Pancreas (tissue), 10 donors: ENCODE measurements at regions not wholly inside any gene's neighbourhood (a gene's known extent, or its start where the extent isn't known, plus 50 kb on each side); places are given as distances from the start of the nearest gene placed in this dataset.

Source experiments
- ATAC-seq, 4 donors: fragments of 200-7000 bp; cut with Tn5 transposase; one replicate each; pipeline versions ENCODE4 v1.8.0 to v1.9.1; 2020; ENCODE audit warnings: mild to moderate bottlenecking in 4 of 4, moderate library complexity in 4 of 4
- DNase-seq, 6 donors: peaks; one replicate each; pipeline ENCODE4 v3.0.0-alpha.2; 2020
- FAIRE-seq: peaks from 2 replicates; lab custom pipeline; 2012; peaks lifted over from hg19 to GRCh38; lab: Jason Lieb, UNC
- H3K27ac ChIP-seq, 4 donors: fragments of 200-600 bp; sonication (generic); 1 replicate in 3 of 4; 2 replicates in 1 of 4; pipeline versions ENCODE4 v1.5.0 to v1.8.0; 2020
- H3K27me3 ChIP-seq, 4 donors: fragments of 200-600 bp; one replicate each; pipeline ENCODE4 v1.8.0; 2021
- H3K36me3 ChIP-seq, 3 donors: fragments of 200-600 bp; sonication (generic) in 1 of 3; one replicate each; pipeline versions ENCODE4 v1.5.0 to v1.8.0; 2020 to 2021
- H3K4me1 ChIP-seq, 3 donors: fragments of 200-600 bp; one replicate each; pipeline ENCODE4 v1.8.0; 2021
- H3K4me3 ChIP-seq, 4 donors: fragments of 200-600 bp; sonication (generic) in 2 of 4; one replicate each; pipeline versions ENCODE4 v1.5.0 to v1.8.0; 2020 to 2021
- H3K9me3 ChIP-seq, 4 donors: fragments of 200-600 bp; one replicate each; pipeline ENCODE4 v1.8.0; 2021
- WGBS, 2 donors: extraction: QIAGEN DNeasy Blood & Tissue Kit; methylation state at CpG; one replicate each; pipeline ENCODE4 v1.1.7; 2013; 5-methylcytosine and 5-hydroxymethylcytosine counted together
- intact Hi-C, 3 donors: fragments of 100-400 bp; cut with DNase I; formaldehyde crosslinking; loops; one replicate each; pipeline versions ENCODE4 v1.11.1 to v1.14.2; 2022
- TF ChIP-seq, protein P1 (sequence below), 4 donors: fragments of 200-600 bp; sonication (generic) in 3 of 4; IDR thresholded peaks; one replicate each; pipeline versions ENCODE4 v1.5.0 to v1.8.0; 2021; ENCODE audit warnings: antibody characterized with exemption in 4 of 4
- donor health status: healthy with polysubstance abuse.
- donor health status: DM: no; HTN: no; CAD: no; lungs with moderate emphysema.
- donor health status: DM: no; HTN: no; CAD: no.
- donor health status: control.
- donor health status: control.
- donor health status: Bipolar disorder and iron deficiency.
- donor health status: DM: yes; HTN: yes; CAD: no.
- donor health status: DM: no; HTN: no; CAD: no.
- donor health status: DM: no; HTN: no; CAD: no.
- donor health status: DM: yes; HTN: yes; CAD: no.

DNA sequence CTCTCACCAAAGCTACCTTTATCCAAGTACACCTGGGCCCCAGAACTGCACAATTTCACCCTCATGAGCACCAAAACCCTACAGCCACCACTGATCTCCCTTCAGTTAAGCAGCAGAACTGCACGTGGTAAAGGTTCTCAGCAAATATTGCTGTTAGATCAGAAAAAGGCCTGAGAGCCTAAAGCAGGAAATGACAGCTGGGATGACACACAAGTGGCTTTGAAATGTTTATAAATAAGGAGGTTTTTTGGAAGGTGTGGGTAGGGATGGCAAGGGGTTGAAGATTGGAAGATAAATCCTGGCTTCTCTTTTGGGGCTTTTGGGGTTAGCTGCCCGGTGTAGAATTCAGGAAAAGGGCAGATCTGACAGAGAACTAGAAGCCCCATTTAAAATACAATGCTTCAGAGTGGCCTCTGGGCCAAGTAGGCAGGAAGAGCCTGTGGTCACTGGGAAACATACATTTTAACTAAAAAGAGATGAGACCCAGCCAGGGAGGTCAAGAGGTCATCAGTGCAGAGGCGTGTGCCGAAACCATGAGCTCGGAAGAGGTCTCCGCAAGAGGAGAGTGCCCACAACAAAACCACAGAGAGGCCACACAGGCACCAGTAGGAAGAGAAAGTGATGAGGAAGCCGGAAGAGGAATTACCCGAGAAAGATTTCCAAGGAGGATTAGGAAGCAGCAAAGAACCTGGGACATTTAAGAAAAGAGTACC is 916.5 kb downstream of the NLGN4Y start:
- no peak for ATAC-seq
- Histone ChIP-seq H3K27me3 (no peaks in the 10 kb centered on the region), H3K27ac (no peak overlapping the region), H3K36me3 (no peaks in the 10 kb centered on the region), H3K4me3 (no peak overlapping the region), H3K4me1 (no peaks in the 10 kb centered on the region), H3K9me3 (no peaks in the 10 kb centered on the region)
- intact Hi-C loops: no loop called here
- no peak for FAIRE-seq
- DNase-seq: no peak
- TF ChIP-seq, protein P1, sequence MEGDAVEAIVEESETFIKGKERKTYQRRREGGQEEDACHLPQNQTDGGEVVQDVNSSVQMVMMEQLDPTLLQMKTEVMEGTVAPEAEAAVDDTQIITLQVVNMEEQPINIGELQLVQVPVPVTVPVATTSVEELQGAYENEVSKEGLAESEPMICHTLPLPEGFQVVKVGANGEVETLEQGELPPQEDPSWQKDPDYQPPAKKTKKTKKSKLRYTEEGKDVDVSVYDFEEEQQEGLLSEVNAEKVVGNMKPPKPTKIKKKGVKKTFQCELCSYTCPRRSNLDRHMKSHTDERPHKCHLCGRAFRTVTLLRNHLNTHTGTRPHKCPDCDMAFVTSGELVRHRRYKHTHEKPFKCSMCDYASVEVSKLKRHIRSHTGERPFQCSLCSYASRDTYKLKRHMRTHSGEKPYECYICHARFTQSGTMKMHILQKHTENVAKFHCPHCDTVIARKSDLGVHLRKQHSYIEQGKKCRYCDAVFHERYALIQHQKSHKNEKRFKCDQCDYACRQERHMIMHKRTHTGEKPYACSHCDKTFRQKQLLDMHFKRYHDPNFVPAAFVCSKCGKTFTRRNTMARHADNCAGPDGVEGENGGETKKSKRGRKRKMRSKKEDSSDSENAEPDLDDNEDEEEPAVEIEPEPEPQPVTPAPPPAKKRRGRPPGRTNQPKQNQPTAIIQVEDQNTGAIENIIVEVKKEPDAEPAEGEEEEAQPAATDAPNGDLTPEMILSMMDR (IDR thresholded peaks at IDR 0.05): no peak
- WGBS, 2 donors: 73% methylated on average over 8 of the region's 8 CpGs; no CpG with 5 or more reads in 1 of the 2 donors

DNA sequence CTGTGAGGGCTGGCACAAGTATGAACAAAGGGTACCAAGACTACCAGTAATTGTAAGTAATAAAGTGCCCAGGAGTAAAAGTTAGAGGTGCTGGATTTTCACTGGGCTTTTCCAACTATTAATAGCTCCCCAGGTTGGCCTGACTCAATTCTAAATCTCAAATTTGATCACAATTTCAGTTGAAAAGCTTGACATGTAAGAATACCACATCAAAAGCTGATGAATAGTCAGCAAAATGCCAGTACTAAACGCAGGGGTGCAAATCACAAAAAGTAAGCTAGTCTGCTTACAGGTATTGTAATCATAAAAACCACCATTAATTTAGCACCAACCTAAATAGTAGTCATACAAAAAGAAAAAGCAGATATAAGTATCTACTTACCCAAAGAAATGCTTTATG is 917.5 kb downstream of the NLGN4Y start:
- 52% methylated on average over 1 of the region's 1 CpG; no CpG with 5 or more reads in 1 of the 2 donors for WGBS, 2 donors
- FAIRE-seq (no peak), DNase-seq (no peak)

DNA sequence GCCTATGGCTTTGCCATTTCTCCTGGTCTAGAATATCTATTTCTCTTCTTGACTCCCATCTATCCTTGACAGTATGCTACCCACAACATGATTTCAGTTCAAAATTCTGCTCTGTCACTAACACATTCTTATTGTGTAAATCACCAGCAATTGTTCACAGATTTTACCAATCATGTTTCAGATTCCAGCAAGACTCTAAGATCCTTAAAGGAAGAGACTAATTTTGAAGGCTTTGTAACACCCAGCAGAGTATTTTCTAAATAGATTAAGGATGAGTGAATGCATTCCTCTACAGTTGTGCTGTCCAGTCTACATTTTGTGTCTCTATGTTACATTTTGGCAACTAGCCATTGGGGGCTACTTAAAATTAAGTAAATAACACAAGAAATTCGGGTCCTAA is 921.5 kb downstream of the NLGN4Y start:
- no peak for DNase-seq

More for the DNA sequence above, 917.5 kb downstream of the NLGN4Y start:
- no peak overlapping the region for H3K27ac ChIP-seq
- no peaks in the 10 kb centered on the region for H3K9me3 ChIP-seq
- TF ChIP-seq, protein P1 (IDR thresholded peaks at IDR 0.05): no peak
- no peaks in the 10 kb centered on the region for H3K36me3 ChIP-seq
- no peaks in the 10 kb centered on the region for H3K27me3 ChIP-seq
- no peaks in the 10 kb centered on the region for H3K4me1 ChIP-seq
- no peak overlapping the region for H3K4me3 ChIP-seq
- ATAC-seq: no peak
- intact Hi-C loops: no loop called here

DNA sequence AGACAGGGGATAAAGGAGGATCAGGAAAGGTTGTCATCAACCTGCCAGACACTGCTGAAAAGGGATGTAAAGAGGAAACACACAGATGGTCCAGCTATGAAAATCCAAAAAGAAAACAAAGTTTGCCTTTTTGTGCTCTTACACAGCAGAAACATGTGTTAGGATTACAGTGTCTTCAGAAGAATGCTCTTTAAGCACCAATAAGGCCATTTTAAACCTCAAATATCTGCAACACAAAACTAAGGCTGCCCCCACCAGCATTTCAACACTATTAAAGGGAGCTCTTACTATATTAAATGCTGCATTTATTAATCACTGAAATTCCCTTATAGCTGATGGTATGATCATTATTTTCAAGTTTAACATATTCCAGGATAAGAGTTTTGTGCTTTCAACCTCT is 922.5 kb downstream of the NLGN4Y start:
- Histone ChIP-seq H3K4me1 (no peaks in the 10 kb centered on the region), H3K27ac (no peak overlapping the region), H3K27me3 (no peaks in the 10 kb centered on the region), H3K9me3 (no peaks in the 10 kb centered on the region), H3K4me3 (no peak overlapping the region), H3K36me3 (no peaks in the 10 kb centered on the region)
- no peak for DNase-seq
- FAIRE-seq: no peak
- intact Hi-C loops: no loop called here
- TF ChIP-seq, protein P1 (IDR thresholded peaks at IDR 0.05): no peak
- no peak for ATAC-seq

More for the DNA sequence above, 921.5 kb downstream of the NLGN4Y start:
- H3K27ac ChIP-seq: no peak overlapping the region
- FAIRE-seq (no peak), ATAC-seq (no peak)
- TF ChIP-seq, protein P1 (IDR thresholded peaks at IDR 0.05): no peak
- 51% methylated on average over 1 of the region's 1 CpG; no CpG with 5 or more reads in 1 of the 2 donors for WGBS, 2 donors
- H3K9me3 ChIP-seq: no peaks in the 10 kb centered on the region
- no peaks in the 10 kb centered on the region for H3K36me3 ChIP-seq
- no peaks in the 10 kb centered on the region for H3K27me3 ChIP-seq
- H3K4me3 ChIP-seq: no peak overlapping the region
- intact Hi-C loops: no loop called here
- H3K4me1 ChIP-seq: no peaks in the 10 kb centered on the region

DNA sequence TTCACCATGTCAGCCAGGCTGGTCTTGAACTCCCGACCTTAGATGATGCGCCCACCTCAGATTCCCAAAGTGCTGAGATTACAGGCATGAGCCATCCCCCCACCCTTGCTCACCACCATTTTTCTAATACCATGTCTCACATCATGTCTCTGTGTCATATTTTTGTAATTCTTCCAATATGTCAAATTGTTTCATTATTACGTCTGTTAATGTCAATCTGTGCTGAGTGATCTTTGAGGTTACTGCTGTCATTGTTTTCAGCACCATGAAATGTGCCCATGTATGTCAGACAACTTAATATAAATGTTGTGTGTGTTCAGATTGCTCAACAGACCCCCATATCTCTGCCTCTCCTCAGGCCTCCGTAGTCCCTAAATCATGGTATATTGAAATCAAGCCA is 923.6 kb downstream of the NLGN4Y start:
- intact Hi-C loops: no loop called here
- Histone ChIP-seq H3K9me3 (no peaks in the 10 kb centered on the region), H3K4me1 (no peaks in the 10 kb centered on the region), H3K27ac (no peak overlapping the region), H3K4me3 (no peak overlapping the region), H3K27me3 (no peaks in the 10 kb centered on the region), H3K36me3 (no peaks in the 10 kb centered on the region)
- DNase-seq: no peak
- ATAC-seq: no peak
- TF ChIP-seq, protein P1 (IDR thresholded peaks at IDR 0.05): no peak
- 91% methylated on average over 4 of the region's 4 CpGs; no CpG with 5 or more reads in 1 of the 2 donors for WGBS, 2 donors
- no peak for FAIRE-seq
